Suprapubic skin (tissue), 4 donors: ENCODE measurements at regions not wholly inside any gene's neighbourhood (a gene's known extent, or its start where the extent isn't known, plus 50 kb on each side); places are given as distances from the start of the nearest gene placed in this dataset.

Experiments
- DNase-seq, 2 donors: peaks; one replicate each; pipeline ENCODE4 v3.0.0-alpha.2; 2019; ENCODE audit warnings: low spot score in 2 of 2
- H3K27ac ChIP-seq: fragments of 200-600 bp; sonication (generic); one replicate; pipeline ENCODE4 v1.5.1; 2019
- H3K27me3 ChIP-seq: fragments of 200-600 bp; sonication (generic); one replicate; pipeline ENCODE4 v1.5.1; 2019
- H3K36me3 ChIP-seq: fragments of 200-600 bp; sonication (generic); one replicate; pipeline ENCODE4 v1.5.1; 2019
- H3K4me1 ChIP-seq: fragments of 200-600 bp; sonication (generic); one replicate; pipeline ENCODE4 v1.5.1; 2019
- H3K4me3 ChIP-seq: fragments of 200-600 bp; sonication (generic); one replicate; pipeline ENCODE4 v1.5.1; 2019; ENCODE audit warnings: mild to moderate bottlenecking
- H3K9me3 ChIP-seq: fragments of 200-600 bp; sonication (generic); one replicate; pipeline ENCODE4 v1.5.1; 2019
- EP300 ChIP-seq: sonication (generic); formaldehyde crosslinking; IDR thresholded peaks from one replicate; pipeline ENCODE4 v1.6.1; 2017; ENCODE audit warnings: antibody characterized with exemption
- POLR2A ChIP-seq, 2 donors: fragments of 450-650 bp; IDR thresholded peaks; one replicate each; pipeline ENCODE4 v1.6.1; 2017; ENCODE audit warnings: antibody characterized with exemption in 2 of 2, mild to moderate bottlenecking in 2 of 2, moderate library complexity in 2 of 2
- POLR2AphosphoS5 ChIP-seq, 3 donors: sonication (generic); formaldehyde crosslinking; IDR thresholded peaks; one replicate each; pipeline ENCODE4 v1.6.1; 2017; ENCODE audit warnings: antibody characterized with exemption in 3 of 3
- WGBS: methylation state at CpG from one replicate; pipeline ENCODE4 v1.1.5; 2018; 5-methylcytosine and 5-hydroxymethylcytosine counted together
- TF ChIP-seq, protein P1 (sequence below), 2 donors: fragments of 200-600 bp in 1 of 2; fragments of 450-650 bp in 1 of 2; sonication (generic) in 1 of 2; IDR thresholded peaks; one replicate each; pipeline ENCODE4 v1.5.1; 2016 to 2019; ENCODE audit warnings: antibody characterized with exemption in 2 of 2, mild to moderate bottlenecking in 1 of 2, moderate library complexity in 1 of 2

DNA sequence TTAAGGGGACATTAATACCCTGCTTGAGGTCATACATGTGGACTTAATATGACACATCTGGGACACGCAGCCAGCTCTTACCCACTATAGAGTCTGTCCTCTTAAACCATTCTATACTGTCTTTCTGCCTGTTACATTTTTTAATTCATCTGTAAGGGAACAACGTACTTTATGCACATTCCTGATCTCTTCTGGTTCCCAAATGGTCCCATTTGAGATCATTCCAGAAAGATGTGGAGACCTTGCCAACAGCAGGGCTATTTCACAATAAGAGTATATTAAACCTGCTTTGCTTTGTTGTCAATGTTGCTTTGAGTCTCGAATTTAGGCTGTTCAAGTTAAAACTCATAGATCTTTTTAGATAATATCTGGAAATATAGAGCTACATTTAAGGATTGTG is 332.2 kb upstream of the RAG2 start:
- H3K27ac ChIP-seq: no peak overlapping the region
- TF ChIP-seq POLR2AphosphoS5 (IDR thresholded peaks at IDR 0.05) (no peak), EP300 (no peak), POLR2A (IDR thresholded peaks at IDR 0.05) (no peak)
- TF ChIP-seq, protein P1, sequence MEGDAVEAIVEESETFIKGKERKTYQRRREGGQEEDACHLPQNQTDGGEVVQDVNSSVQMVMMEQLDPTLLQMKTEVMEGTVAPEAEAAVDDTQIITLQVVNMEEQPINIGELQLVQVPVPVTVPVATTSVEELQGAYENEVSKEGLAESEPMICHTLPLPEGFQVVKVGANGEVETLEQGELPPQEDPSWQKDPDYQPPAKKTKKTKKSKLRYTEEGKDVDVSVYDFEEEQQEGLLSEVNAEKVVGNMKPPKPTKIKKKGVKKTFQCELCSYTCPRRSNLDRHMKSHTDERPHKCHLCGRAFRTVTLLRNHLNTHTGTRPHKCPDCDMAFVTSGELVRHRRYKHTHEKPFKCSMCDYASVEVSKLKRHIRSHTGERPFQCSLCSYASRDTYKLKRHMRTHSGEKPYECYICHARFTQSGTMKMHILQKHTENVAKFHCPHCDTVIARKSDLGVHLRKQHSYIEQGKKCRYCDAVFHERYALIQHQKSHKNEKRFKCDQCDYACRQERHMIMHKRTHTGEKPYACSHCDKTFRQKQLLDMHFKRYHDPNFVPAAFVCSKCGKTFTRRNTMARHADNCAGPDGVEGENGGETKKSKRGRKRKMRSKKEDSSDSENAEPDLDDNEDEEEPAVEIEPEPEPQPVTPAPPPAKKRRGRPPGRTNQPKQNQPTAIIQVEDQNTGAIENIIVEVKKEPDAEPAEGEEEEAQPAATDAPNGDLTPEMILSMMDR (IDR thresholded peaks at IDR 0.05): no peak
- H3K4me3 ChIP-seq: no peak overlapping the region
- no peaks in the 10 kb centered on the region for H3K27me3 ChIP-seq
- 45% methylated on average over 3 of the region's 3 CpGs for whole genome bisulfite sequencing
- H3K4me1 ChIP-seq: no peaks in the 10 kb centered on the region
- no peak for DNase-seq
- H3K9me3 ChIP-seq: no peaks in the 10 kb centered on the region
- H3K36me3 ChIP-seq: no peaks in the 10 kb centered on the region

DNA sequence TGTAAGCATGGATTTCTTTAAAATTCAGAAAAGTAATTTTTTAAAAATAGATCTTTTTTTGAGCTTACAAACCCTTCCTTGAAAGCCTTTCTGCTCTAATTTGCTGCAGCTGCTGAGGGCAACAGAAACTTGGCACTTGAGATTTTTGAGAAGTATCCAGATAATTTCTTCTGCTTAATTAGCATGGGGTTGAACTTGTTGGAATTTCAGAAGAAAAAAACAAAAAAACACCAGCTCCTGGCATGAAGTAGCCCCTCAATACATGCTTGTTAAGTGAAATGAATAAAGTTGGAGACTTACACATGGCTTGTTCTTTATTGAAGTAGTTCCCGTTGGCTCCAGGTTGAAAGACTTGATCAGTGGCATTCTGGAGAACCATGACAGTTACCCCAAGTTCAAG is 331.4 kb upstream of the RAG2 start:
- no peak for DNase-seq
- TF ChIP-seq, protein P1 (IDR thresholded peaks at IDR 0.05): no peak
- TF ChIP-seq POLR2A (IDR thresholded peaks at IDR 0.05): no peak
- no peak for TF ChIP-seq EP300
- TF ChIP-seq POLR2AphosphoS5 (IDR thresholded peaks at IDR 0.05): no peak
- Histone ChIP-seq H3K27ac (no peak overlapping the region), H3K4me1 (no peaks in the 10 kb centered on the region), H3K9me3 (no peaks in the 10 kb centered on the region), H3K27me3 (no peaks in the 10 kb centered on the region), H3K4me3 (no peak overlapping the region), H3K36me3 (no peaks in the 10 kb centered on the region)
- 32% methylated on average over 1 of the region's 1 CpG for WGBS

DNA sequence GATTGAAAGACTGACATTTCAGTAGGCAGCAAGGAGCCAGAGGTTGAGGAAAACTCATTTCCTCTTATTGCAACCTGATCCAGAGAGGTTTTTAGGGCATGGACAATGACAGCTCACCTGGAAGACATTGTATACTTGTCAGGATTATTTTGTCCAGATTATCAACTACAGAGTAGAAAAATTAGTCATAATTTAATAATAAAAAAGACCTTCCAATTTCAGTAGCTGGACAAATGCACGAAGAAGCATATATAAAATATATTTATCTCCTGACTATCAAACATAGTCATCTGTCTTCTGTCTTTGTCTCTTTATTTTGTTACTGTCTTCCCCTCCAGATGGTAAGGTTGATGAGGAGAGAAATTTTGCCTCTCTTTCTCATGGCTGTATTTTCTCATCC is 330.6 kb upstream of the RAG2 start:
- Histone ChIP-seq H3K36me3 (no peaks in the 10 kb centered on the region), H3K9me3 (no peaks in the 10 kb centered on the region), H3K4me3 (no peak overlapping the region), H3K4me1 (no peaks in the 10 kb centered on the region), H3K27ac (no peak overlapping the region), H3K27me3 (no peaks in the 10 kb centered on the region)
- TF ChIP-seq POLR2A (IDR thresholded peaks at IDR 0.05) (no peak), EP300 (no peak), POLR2AphosphoS5 (IDR thresholded peaks at IDR 0.05) (no peak)
- TF ChIP-seq, protein P1 (IDR thresholded peaks at IDR 0.05): no peak
- WGBS: 56% methylated on average over 1 of the region's 1 CpG
- no peak for DNase-seq

DNA sequence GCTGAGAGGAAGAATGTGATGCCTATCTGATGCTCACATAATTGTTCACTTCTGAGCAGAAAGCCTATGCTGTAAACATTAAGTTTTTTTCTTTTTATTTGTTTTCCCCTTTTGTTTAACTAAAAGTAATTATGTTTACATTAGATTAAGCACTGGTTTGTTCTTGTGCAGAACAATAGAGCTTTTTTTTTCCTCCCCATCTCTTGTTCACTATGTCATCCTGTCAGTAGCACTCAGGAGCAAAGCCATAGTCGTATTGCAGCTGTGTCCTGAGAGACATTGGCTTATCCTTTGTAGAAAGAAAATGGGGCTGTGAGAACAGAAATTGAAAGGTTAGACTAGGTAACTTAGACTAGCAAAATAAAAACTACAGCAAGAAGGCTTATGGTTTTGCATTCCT is 301.8 kb upstream of the RAG2 start:
- H3K27ac ChIP-seq: no peak overlapping the region
- 40% methylated on average over 1 of the region's 1 CpG for WGBS
- no peaks in the 10 kb centered on the region for H3K4me1 ChIP-seq
- TF ChIP-seq POLR2A (IDR thresholded peaks at IDR 0.05) (no peak), EP300 (no peak), POLR2AphosphoS5 (IDR thresholded peaks at IDR 0.05) (no peak)
- TF ChIP-seq, protein P1 (IDR thresholded peaks at IDR 0.05): no peak
- no peaks in the 10 kb centered on the region for H3K36me3 ChIP-seq
- H3K4me3 ChIP-seq: no peak overlapping the region
- H3K9me3 ChIP-seq: no peaks in the 10 kb centered on the region
- H3K27me3 ChIP-seq: no peaks in the 10 kb centered on the region
- no peak for DNase-seq

DNA sequence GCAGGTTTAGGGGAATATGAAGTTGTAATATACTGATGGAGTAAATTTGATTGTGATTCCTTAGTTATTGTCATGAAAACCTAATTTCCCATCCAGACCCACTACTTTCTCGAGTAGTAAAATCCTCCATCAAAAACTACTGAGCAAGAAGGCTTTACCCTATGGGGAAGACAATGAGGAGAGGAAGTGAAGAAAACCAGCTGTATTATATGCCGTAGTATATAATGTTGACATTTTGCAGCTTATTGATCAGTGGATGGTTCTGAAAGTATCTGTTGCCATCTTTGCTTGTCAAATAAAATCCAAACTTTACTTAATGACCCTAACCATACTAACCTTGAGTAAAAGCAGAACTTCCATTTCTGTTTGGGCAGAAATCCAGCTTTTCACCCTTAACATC is 292.8 kb upstream of the RAG2 start:
- no peak for DNase-seq
- TF ChIP-seq POLR2AphosphoS5 (IDR thresholded peaks at IDR 0.05) (no peak), POLR2A (IDR thresholded peaks at IDR 0.05) (no peak), EP300 (no peak)
- TF ChIP-seq, protein P1 (IDR thresholded peaks at IDR 0.05): no peak

More for the DNA sequence above, 292.8 kb upstream of the RAG2 start:
- H3K9me3 ChIP-seq: no peaks in the 10 kb centered on the region
- no peak overlapping the region for H3K27ac ChIP-seq
- H3K4me1 ChIP-seq: no peaks in the 10 kb centered on the region
- no peaks in the 10 kb centered on the region for H3K27me3 ChIP-seq
- WGBS: 57% methylated on average over 2 of the region's 2 CpGs
- no peaks in the 10 kb centered on the region for H3K36me3 ChIP-seq
- no peak overlapping the region for H3K4me3 ChIP-seq
